ENCODE measurements at regions not wholly inside any gene's neighbourhood (a gene's known extent, or its start where the extent isn't known, plus 50 kb on each side); places are given as distances from the start of the nearest gene placed in this dataset.
"Not testable (repeated sequence)": the region's sequence is repeated elsewhere in the genome, so short reads cannot be mapped to it uniquely, and the experiment has no call there.

- H3K4me3 ChIP-seq: no peak overlapping the region
Observed at GRCh38 chr2:31813016-31813415, 197.8 kb downstream of the MEMO1 start.

GRCh38 chr2:31812051-31812798 lies 198.6 kb downstream of the MEMO1 start:
- WGBS: 85% methylated on average over 2 of the region's 2 CpGs
- Histone ChIP-seq H3K4me1 (no peaks in the 10 kb centered on the region), H3K27ac (no peak overlapping the region), H3K36me3 (no peaks in the 10 kb centered on the region), H3K9me3 (no peaks in the 10 kb centered on the region), H3K4me3 (no peak overlapping the region), H3K27me3 (no peaks in the 10 kb centered on the region)
- TF ChIP-seq POLR2A (IDR thresholded peaks at IDR 0.05) (no peak), POLR2AphosphoS5 (IDR thresholded peaks at IDR 0.05) (no peak), CTCF (IDR thresholded peaks at IDR 0.05) (no peak), EP300 (IDR thresholded peaks at IDR 0.05) (no peak)
- DNase-seq (ENCODE audit: low spot score in 2 of 2): no peak

More at GRCh38 chr2:31813016-31813415, 197.8 kb downstream of the MEMO1 start:
- WGBS: 79% methylated on average over 8 of the region's 8 CpGs
- H3K36me3 ChIP-seq: no peaks in the 10 kb centered on the region
- TF ChIP-seq POLR2A (IDR thresholded peaks at IDR 0.05): no peak
- TF ChIP-seq EP300 (IDR thresholded peaks at IDR 0.05): no peak
- no peak for TF ChIP-seq CTCF (IDR thresholded peaks at IDR 0.05)
- TF ChIP-seq POLR2AphosphoS5 (IDR thresholded peaks at IDR 0.05): no peak
- no peak for DNase-seq (ENCODE audit: low spot score in 2 of 2)
- H3K9me3 ChIP-seq: no peaks in the 10 kb centered on the region
- H3K4me1 ChIP-seq: no peaks in the 10 kb centered on the region
- H3K27me3 ChIP-seq: no peaks in the 10 kb centered on the region
- H3K27ac ChIP-seq: no peak overlapping the region

GRCh38 chr2:31811482-31811881 lies 199.3 kb downstream of the MEMO1 start:
- H3K36me3 ChIP-seq: no peaks in the 10 kb centered on the region
- no peak overlapping the region for H3K27ac ChIP-seq
- 77% methylated on average over 3 of the region's 3 CpGs for WGBS
- no peaks in the 10 kb centered on the region for H3K27me3 ChIP-seq
- no peaks in the 10 kb centered on the region for H3K4me1 ChIP-seq
- no peak overlapping the region for H3K4me3 ChIP-seq
- DNase-seq (ENCODE audit: low spot score in 2 of 2): no peak
- no peak for TF ChIP-seq POLR2AphosphoS5 (IDR thresholded peaks at IDR 0.05)
- H3K9me3 ChIP-seq: no peaks in the 10 kb centered on the region

DNA sequence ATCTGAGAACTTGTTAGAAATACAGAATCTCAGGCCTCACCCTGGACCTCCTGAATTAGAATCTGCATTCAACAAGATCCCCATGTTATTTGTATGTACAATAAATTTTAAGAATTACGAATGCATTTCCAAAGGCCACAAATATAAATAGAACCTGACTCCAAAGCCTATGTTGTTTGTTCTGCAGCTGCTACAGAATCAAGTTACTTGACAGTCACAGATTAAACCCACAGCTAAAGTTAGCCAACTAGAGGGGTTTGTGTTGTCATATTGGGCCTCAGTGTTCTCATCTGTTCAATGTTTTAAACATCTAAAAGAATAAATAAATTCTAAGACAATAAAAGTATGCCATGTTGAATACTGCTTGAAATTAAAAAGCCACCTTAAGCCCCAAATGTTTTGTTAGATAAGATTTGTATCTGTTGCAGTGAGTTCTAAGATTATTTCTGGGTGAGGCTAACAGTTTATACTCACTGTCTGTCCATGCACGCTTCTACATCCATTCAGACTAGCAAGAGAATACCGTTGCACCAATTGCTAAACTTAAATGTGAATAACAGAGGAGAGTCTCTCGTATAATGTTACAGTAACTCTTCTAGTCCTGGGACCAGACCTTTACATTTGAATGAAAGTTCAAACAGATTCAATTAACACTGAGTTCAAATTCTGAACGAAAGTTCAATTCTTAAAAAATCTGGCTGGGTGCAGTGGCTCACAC lies 200.4 kb downstream of the MEMO1 start:
- Histone ChIP-seq H3K4me1 (no peaks in the 10 kb centered on the region), H3K4me3 (no peak overlapping the region), H3K27me3 (no peaks in the 10 kb centered on the region), H3K27ac (no peak overlapping the region), H3K36me3 (no peaks in the 10 kb centered on the region), H3K9me3 (no peaks in the 10 kb centered on the region)
- TF ChIP-seq POLR2A (IDR thresholded peaks at IDR 0.05) (no peak), CTCF (IDR thresholded peaks at IDR 0.05) (no peak), EP300 (IDR thresholded peaks at IDR 0.05) (no peak), POLR2AphosphoS5 (IDR thresholded peaks at IDR 0.05) (no peak)
- WGBS: 66% methylated on average over 5 of the region's 5 CpGs
- DNase-seq (ENCODE audit: low spot score in 2 of 2): no peak

- 87% methylated on average over 16 of the region's 16 CpGs for WGBS
- Histone ChIP-seq H3K4me3 (no peak overlapping the region), H3K9me3 (no peaks in the 10 kb centered on the region), H3K27ac (no peak overlapping the region), H3K36me3 (no peaks in the 10 kb centered on the region), H3K27me3 (peaks cover 4% of the 10 kb centered on the region), H3K4me1 (no peaks in the 10 kb centered on the region)
- DNase-seq (ENCODE audit: low spot score in 2 of 2): no peak
- TF ChIP-seq POLR2AphosphoS5 (IDR thresholded peaks at IDR 0.05) (no peak), EP300 (IDR thresholded peaks at IDR 0.05) (no peak), CTCF (IDR thresholded peaks at IDR 0.05) (no peak), POLR2A (IDR thresholded peaks at IDR 0.05) (no peak)
Observed at GRCh38 chr2:31805688-31806087, 205.1 kb downstream of the MEMO1 start.

- not testable (repeated sequence) for H3K9me3 ChIP-seq; H3K36me3 ChIP-seq; H3K27me3 ChIP-seq; H3K4me3 ChIP-seq; DNase-seq (ENCODE audit: low spot score in 2 of 2); H3K27ac ChIP-seq; H3K4me1 ChIP-seq
- WGBS: 63% methylated on average over 20 of the region's 44 CpGs
Observed at GRCh38 chr2:31803481-31804153, 207.2 kb downstream of the MEMO1 start.
